Mesendoderm (in vitro differentiated cells): ENCODE measurements at regions not wholly inside any gene's neighbourhood (a gene's known extent, or its start where the extent isn't known, plus 50 kb on each side); places are given as distances from the start of the nearest gene placed in this dataset.
A peak's percentile ranks its signal among the peaks of the same experiment; 100 is the strongest.

Experiments
- DNase-seq: peaks from one replicate; pipeline ENCODE4 v3.0.0; 2013
- H2AK5ac ChIP-seq: 2 replicates; pipeline ENCODE4 v1.6.1; 2013; ENCODE audit warnings: low read length, inconsistent platforms
- H2BK120ac ChIP-seq: 2 replicates; pipeline ENCODE4 v1.6.1; 2013; ENCODE audit warnings: low read depth, mild to moderate bottlenecking, low read length, moderate library complexity, mixed read lengths
- H2BK15ac ChIP-seq: replicated peaks from 2 replicates; pipeline ENCODE4 v1.6.1; 2013; ENCODE audit warnings: low read depth, mild to moderate bottlenecking, moderate library complexity
- H2BK5ac ChIP-seq: 2 replicates; pipeline ENCODE4 v1.6.1; 2013; ENCODE audit warnings: low read length, inconsistent platforms
- H3K18ac ChIP-seq: 2 replicates; pipeline ENCODE4 v1.6.1; 2013; ENCODE audit warnings: mild to moderate bottlenecking, low read length, mixed read lengths
- H3K23ac ChIP-seq: one replicate; pipeline ENCODE4 v1.6.1; 2013; ENCODE audit warnings: low read length
- H3K27ac ChIP-seq: 2 replicates; pipeline ENCODE4 v1.5.1; 2013; ENCODE audit warnings: low read depth, mild to moderate bottlenecking, inconsistent platforms, low read length, moderate library complexity
- H3K27me3 ChIP-seq: 2 replicates; pipeline ENCODE4 v1.6.1; 2013; ENCODE audit warnings: low read length, control low read depth, mild to moderate bottlenecking, inconsistent platforms; ENCODE audit not compliant: insufficient read depth, poor library complexity
- H3K36me3 ChIP-seq: 2 replicates; pipeline ENCODE4 v1.6.1; 2013; ENCODE audit warnings: low read length, inconsistent platforms; ENCODE audit not compliant: control insufficient read depth, insufficient read depth
- H3K4ac ChIP-seq: one replicate; pipeline ENCODE4 v1.6.1; 2013; ENCODE audit warnings: low read depth, mild to moderate bottlenecking, low read length, moderate library complexity
- H3K4me1 ChIP-seq: 2 replicates; pipeline ENCODE4 v1.6.1; 2013; ENCODE audit warnings: low read depth, low read length, inconsistent platforms; ENCODE audit not compliant: control insufficient read depth
- H3K4me2 ChIP-seq: 2 replicates; pipeline ENCODE4 v1.6.1; 2013; ENCODE audit warnings: low read length
- H3K4me3 ChIP-seq: 2 replicates; pipeline ENCODE4 v1.5.1; 2013; ENCODE audit warnings: mild to moderate bottlenecking, low read length
- H3K56ac ChIP-seq: one replicate; pipeline ENCODE4 v1.6.1; 2013; ENCODE audit warnings: low read length
- H3K79me1 ChIP-seq: 2 replicates; pipeline ENCODE4 v1.6.1; 2013; ENCODE audit warnings: low read length, inconsistent platforms
- H3K79me2 ChIP-seq: 2 replicates; pipeline ENCODE4 v1.6.1; 2013; ENCODE audit warnings: mild to moderate bottlenecking, low read length; ENCODE audit not compliant: control insufficient read depth, insufficient read depth
- H3K9ac ChIP-seq: 2 replicates; pipeline ENCODE4 v1.6.1; 2013; ENCODE audit warnings: low read length, inconsistent platforms
- H4K5ac ChIP-seq: one replicate; pipeline ENCODE4 v1.6.1; 2013; ENCODE audit warnings: low read length
- H4K8ac ChIP-seq: one replicate; pipeline ENCODE4 v1.6.1; 2013; ENCODE audit warnings: low read depth, mild to moderate bottlenecking, control low read depth, low read length, moderate library complexity
- WGBS: extraction: QIAGEN DNeasy Blood & Tissue Kit; methylation state at CpG from one replicate; pipeline ENCODE4 v1.1.7; 2013; ENCODE audit warnings: low lambda C conversion rate, missing lambda C conversion rate; ENCODE audit not compliant: insufficient coverage; ENCODE audit errors: extremely low coverage; 5-methylcytosine and 5-hydroxymethylcytosine counted together

DNA sequence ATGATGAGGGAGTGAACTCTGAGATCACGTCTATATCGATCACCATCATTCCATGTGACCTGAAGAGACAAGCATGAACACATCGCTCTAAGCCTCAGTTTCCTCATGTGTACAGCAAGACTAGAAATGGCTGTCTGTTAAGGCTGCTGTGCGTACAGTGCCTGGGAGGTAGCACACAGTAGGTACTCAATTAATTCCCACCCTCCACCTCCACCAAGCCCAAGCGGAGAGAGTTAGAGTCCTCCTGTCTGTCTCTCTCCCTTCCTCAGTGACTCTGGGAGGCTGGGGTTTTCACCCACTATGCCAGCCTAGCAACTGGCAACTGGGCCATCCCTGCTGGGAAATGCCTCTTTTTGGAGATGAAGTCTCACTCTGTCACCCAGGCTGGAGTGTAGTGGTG lies 318.3 kb upstream of the CCL2 start:
- Histone ChIP-seq H3K4me3 (no peak overlapping the region), H3K27ac (no peak overlapping the region), H3K36me3 (no peaks in the 10 kb centered on the region), H4K5ac (no peak overlapping the region), H2AK5ac (no peak overlapping the region), H3K56ac (no peak overlapping the region), H3K4me1 (peaks cover 15% of the 10 kb centered on the region), H2BK15ac (no peak overlapping the region), H3K9ac (no peak overlapping the region), H3K18ac (no peak overlapping the region), H2BK120ac (no peak overlapping the region), H3K79me1 (no peaks in the 10 kb centered on the region), H4K8ac (no peak overlapping the region), H3K27me3 (no peaks in the 10 kb centered on the region), H2BK5ac (no peak overlapping the region), H3K79me2 (no peaks in the 10 kb centered on the region), H3K4me2 (no peak overlapping the region), H3K23ac (no peak overlapping the region), H3K4ac (no peak overlapping the region)
- no CpG with 5 or more reads among the region's 5 CpGs for WGBS
- DNase-seq = no peak

DNA sequence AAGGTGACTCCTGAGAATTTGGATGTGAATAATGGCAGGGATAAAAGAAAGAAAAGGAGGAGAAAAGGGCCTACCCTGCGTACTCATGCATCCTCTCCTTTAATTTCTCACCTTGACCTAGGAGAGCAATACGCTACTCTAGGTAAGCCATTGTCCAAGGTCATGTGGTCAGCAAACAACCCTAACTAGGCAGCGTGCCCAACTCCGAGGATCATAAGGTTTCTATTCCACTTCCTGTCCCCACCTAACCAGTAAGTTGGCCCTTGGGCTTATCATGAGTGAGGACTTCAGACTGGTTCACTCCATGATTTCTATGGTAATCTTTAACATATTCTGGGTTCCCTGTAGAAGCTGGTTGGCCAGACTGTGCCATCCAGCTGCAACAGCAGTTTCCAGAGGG lies 315.1 kb upstream of the CCL2 start:
- no peak for DNase-seq
- Histone ChIP-seq H2BK120ac (no peak overlapping the region), H3K27me3 (no peaks in the 10 kb centered on the region), H3K79me2 (no peaks in the 10 kb centered on the region), H3K36me3 (no peaks in the 10 kb centered on the region), H3K4me2 (no peak overlapping the region), H3K56ac (no peak overlapping the region), H3K79me1 (no peaks in the 10 kb centered on the region), H4K5ac (no peak overlapping the region), H3K4me3 (no peak overlapping the region), H3K27ac (peak overlapping the region; percentile 14), H2BK15ac (no peak overlapping the region), H3K4ac (no peak overlapping the region), H2BK5ac (peak overlapping the region; percentile 21), H2AK5ac (no peak overlapping the region), H3K9ac (no peak overlapping the region), H3K4me1 (peaks cover 15% of the 10 kb centered on the region), H4K8ac (no peak overlapping the region), H3K18ac (no peak overlapping the region), H3K23ac (peak overlapping the region; percentile 29)
- no CpG with 5 or more reads among the region's 4 CpGs for WGBS

- no peak overlapping the region for H3K23ac ChIP-seq
- no CpG with 5 or more reads among the region's 7 CpGs for WGBS
Observed at GRCh38 chr17:33940769-33941370, 314.2 kb upstream of the CCL2 start.

GRCh38 chr17:33941744-33942143 lies 313.3 kb upstream of the CCL2 start:
- Histone ChIP-seq H4K5ac (no peak overlapping the region), H3K18ac (no peak overlapping the region), H3K4me2 (no peak overlapping the region), H3K36me3 (no peaks in the 10 kb centered on the region), H3K23ac (no peak overlapping the region), H2BK15ac (no peak overlapping the region), H4K8ac (no peak overlapping the region), H3K56ac (no peak overlapping the region), H3K27ac (no peak overlapping the region), H2BK120ac (no peak overlapping the region), H2BK5ac (no peak overlapping the region), H3K79me1 (no peaks in the 10 kb centered on the region), H3K27me3 (no peaks in the 10 kb centered on the region), H3K9ac (no peak overlapping the region), H3K79me2 (no peaks in the 10 kb centered on the region), H3K4ac (no peak overlapping the region), H3K4me1 (peaks cover 15% of the 10 kb centered on the region), H2AK5ac (no peak overlapping the region), H3K4me3 (no peak overlapping the region)
- WGBS = no CpG with 5 or more reads among the region's 6 CpGs
- no peak for DNase-seq

More at GRCh38 chr17:33940769-33941370, 314.2 kb upstream of the CCL2 start:
- Histone ChIP-seq H3K36me3 (no peaks in the 10 kb centered on the region), H3K56ac (peak overlapping the region; percentile 50), H3K27ac (no peak overlapping the region), H3K4me2 (no peak overlapping the region), H2BK15ac (no peak overlapping the region), H3K79me2 (no peaks in the 10 kb centered on the region), H4K5ac (no peak overlapping the region), H2BK120ac (no peak overlapping the region), H3K18ac (no peak overlapping the region), H3K9ac (no peak overlapping the region), H2BK5ac (peak overlapping the region; percentile 77), H2AK5ac (no peak overlapping the region), H4K8ac (no peak overlapping the region), H3K4me1 (peaks cover 15% of the 10 kb centered on the region), H3K4me3 (no peak overlapping the region), H3K4ac (no peak overlapping the region), H3K27me3 (no peaks in the 10 kb centered on the region), H3K79me1 (no peaks in the 10 kb centered on the region)
- no peak for DNase-seq

DNA sequence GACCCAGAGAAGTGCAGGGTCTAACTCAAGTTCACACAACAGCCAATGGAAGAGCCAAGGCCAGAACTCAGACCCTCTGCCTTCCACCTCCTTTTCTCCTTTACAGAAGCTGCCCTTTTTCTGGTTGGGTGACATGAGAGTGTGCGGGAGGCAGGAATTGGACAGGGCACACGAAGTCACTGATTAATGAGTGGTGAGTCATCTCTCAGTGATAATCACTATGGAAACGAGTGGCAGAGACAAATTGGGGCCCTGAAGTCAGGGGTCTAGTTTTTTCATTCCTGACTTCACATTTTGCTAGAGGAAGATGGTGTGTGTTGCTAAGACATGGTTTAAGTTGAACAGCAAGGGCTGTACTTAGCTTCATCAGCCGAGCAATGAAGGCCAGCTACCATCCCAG lies 312.7 kb upstream of the CCL2 start:
- Histone ChIP-seq H2BK120ac (no peak overlapping the region), H3K79me1 (no peaks in the 10 kb centered on the region), H3K4me1 (peaks cover 15% of the 10 kb centered on the region), H4K5ac (no peak overlapping the region), H2AK5ac (no peak overlapping the region), H3K4ac (no peak overlapping the region), H3K36me3 (no peaks in the 10 kb centered on the region), H3K18ac (no peak overlapping the region), H3K27ac (no peak overlapping the region), H2BK5ac (no peak overlapping the region), H2BK15ac (no peak overlapping the region), H4K8ac (no peak overlapping the region), H3K79me2 (no peaks in the 10 kb centered on the region), H3K4me2 (no peak overlapping the region), H3K56ac (no peak overlapping the region), H3K23ac (no peak overlapping the region), H3K9ac (no peak overlapping the region), H3K4me3 (no peak overlapping the region), H3K27me3 (no peaks in the 10 kb centered on the region)
- DNase-seq = no peak
- WGBS = no CpG with 5 or more reads among the region's 4 CpGs

DNA sequence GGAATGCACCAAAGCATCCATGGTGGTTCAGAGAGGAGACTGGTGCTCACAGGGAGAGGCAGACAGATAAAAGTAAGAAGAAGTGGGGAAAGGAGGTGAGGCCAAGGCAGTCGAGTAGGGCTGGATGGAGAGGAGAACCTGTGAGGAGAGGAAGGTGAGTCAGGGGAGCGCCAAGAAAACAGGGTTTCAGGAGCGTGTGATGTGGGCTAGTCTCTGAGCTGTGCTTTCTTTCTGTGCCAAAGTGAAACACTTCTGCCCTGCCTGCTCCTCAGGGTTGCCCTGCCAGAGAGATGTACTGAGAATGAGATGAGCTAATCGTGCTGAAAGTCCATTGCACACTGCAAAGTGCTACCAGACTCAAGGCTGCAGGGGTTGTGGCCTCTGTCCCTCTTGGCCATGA lies 310.7 kb upstream of the CCL2 start:
- H2BK15ac ChIP-seq = no peak overlapping the region
- no peak overlapping the region for H3K56ac ChIP-seq
- H3K4me1 ChIP-seq = peaks cover 15% of the 10 kb centered on the region
- H3K27ac ChIP-seq = no peak overlapping the region
- no peaks in the 10 kb centered on the region for H3K79me2 ChIP-seq
- no peak overlapping the region for H3K18ac ChIP-seq
- no peak overlapping the region for H3K4me2 ChIP-seq
- no peak overlapping the region for H3K4me3 ChIP-seq
- H3K79me1 ChIP-seq = no peaks in the 10 kb centered on the region
- DNase-seq = no peak
- no peak overlapping the region for H3K4ac ChIP-seq
- no peaks in the 10 kb centered on the region for H3K36me3 ChIP-seq
- no peak overlapping the region for H2BK5ac ChIP-seq
- no peak overlapping the region for H3K9ac ChIP-seq
- H2BK120ac ChIP-seq = no peak overlapping the region
- no peak overlapping the region for H2AK5ac ChIP-seq
- H4K5ac ChIP-seq = no peak overlapping the region
- H4K8ac ChIP-seq = no peak overlapping the region
- no peaks in the 10 kb centered on the region for H3K27me3 ChIP-seq
- no CpG with 5 or more reads among the region's 4 CpGs for WGBS
- H3K23ac ChIP-seq = no peak overlapping the region
